ENCODE measurements at regions not wholly inside any gene's neighbourhood (a gene's known extent, or its start where the extent isn't known, plus 50 kb on each side); places are given as distances from the start of the nearest gene placed in this dataset.
"Not testable (repeated sequence)": the region's sequence is repeated elsewhere in the genome, so short reads cannot be mapped to it uniquely, and the experiment has no call there.

DNA sequence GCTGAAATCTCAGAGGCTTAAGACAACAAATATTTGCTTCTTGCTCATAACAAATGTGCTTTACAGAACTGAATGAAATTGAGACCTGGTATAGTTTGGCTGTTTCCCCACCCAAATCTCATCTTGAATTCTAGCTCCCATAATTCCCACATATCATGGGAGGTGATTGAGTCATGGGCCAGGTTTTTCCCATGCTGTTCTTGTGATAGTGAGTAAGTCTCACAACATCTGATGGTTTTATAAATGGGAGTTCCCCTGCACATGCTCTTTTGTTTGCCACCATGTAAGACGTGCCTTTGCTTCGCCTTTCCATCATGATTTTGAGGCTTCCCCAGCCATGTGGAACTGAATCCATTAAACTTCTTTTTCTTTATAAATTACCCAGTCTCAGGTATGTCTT lies 221.1 kb upstream of the DIPK2B start:
- TF ChIP-seq CTCF (IDR thresholded peaks at IDR 0.05; ENCODE audit: insufficient read depth, low read length, poor library complexity, severe bottlenecking): no peak
- H3K36me3 ChIP-seq (ENCODE audit: control insufficient read depth, insufficient read depth, low read length): no peaks in the 10 kb centered on the region
- no peaks in the 10 kb centered on the region for H3K27me3 ChIP-seq (ENCODE audit: control insufficient read depth, insufficient read depth, low read length)
- no peak for DNase-seq (ENCODE audit: low read depth)
- H3K4me3 ChIP-seq (ENCODE audit: low read depth, low read length): no peak overlapping the region

GRCh38 chrX:45404206-45404605 lies 203.5 kb upstream of the DIPK2B start:
- no peak for TF ChIP-seq CTCF (IDR thresholded peaks at IDR 0.05; ENCODE audit: insufficient read depth, low read length, poor library complexity, severe bottlenecking)
- Histone ChIP-seq H3K4me3 (ENCODE audit: low read depth, low read length) (no peak overlapping the region), H3K36me3 (ENCODE audit: control insufficient read depth, insufficient read depth, low read length) (no peaks in the 10 kb centered on the region), H3K27me3 (ENCODE audit: control insufficient read depth, insufficient read depth, low read length) (no peaks in the 10 kb centered on the region)
- no peak for DNase-seq (ENCODE audit: low read depth)

- Histone ChIP-seq H3K4me3 (ENCODE audit: low read depth, low read length) (no peak overlapping the region), H3K36me3 (ENCODE audit: control insufficient read depth, insufficient read depth, low read length) (no peaks in the 10 kb centered on the region), H3K27me3 (ENCODE audit: control insufficient read depth, insufficient read depth, low read length) (no peaks in the 10 kb centered on the region)
- no peak for DNase-seq (ENCODE audit: low read depth)
- no peak for TF ChIP-seq CTCF (IDR thresholded peaks at IDR 0.05; ENCODE audit: insufficient read depth, low read length, poor library complexity, severe bottlenecking)
Measured at GRCh38 chrX:45401923-45402322, 201.2 kb upstream of the DIPK2B start.

- DNase-seq (ENCODE audit: low read depth); H3K27me3 ChIP-seq (ENCODE audit: control insufficient read depth, insufficient read depth, low read length); H3K36me3 ChIP-seq (ENCODE audit: control insufficient read depth, insufficient read depth, low read length); H3K4me3 ChIP-seq (ENCODE audit: low read depth, low read length): not testable (repeated sequence)
Measured at GRCh38 chrX:45400951-45401725, 200.5 kb upstream of the DIPK2B start.

- no peak overlapping the region for H3K4me3 ChIP-seq (ENCODE audit: low read depth, low read length)
- H3K36me3 ChIP-seq (ENCODE audit: control insufficient read depth, insufficient read depth, low read length): no peaks in the 10 kb centered on the region
- no peaks in the 10 kb centered on the region for H3K27me3 ChIP-seq (ENCODE audit: control insufficient read depth, insufficient read depth, low read length)
- no peak for TF ChIP-seq CTCF (IDR thresholded peaks at IDR 0.05; ENCODE audit: insufficient read depth, low read length, poor library complexity, severe bottlenecking)
- no peak for DNase-seq (ENCODE audit: low read depth)
Measured at GRCh38 chrX:45400027-45400779, 199.5 kb upstream of the DIPK2B start.

GRCh38 chrX:45385757-45386156 lies 185.1 kb upstream of the DIPK2B start:
- Histone ChIP-seq H3K27me3 (ENCODE audit: control insufficient read depth, insufficient read depth, low read length) (no peaks in the 10 kb centered on the region), H3K36me3 (ENCODE audit: control insufficient read depth, insufficient read depth, low read length) (no peaks in the 10 kb centered on the region), H3K4me3 (ENCODE audit: low read depth, low read length) (no peak overlapping the region)
- TF ChIP-seq CTCF (IDR thresholded peaks at IDR 0.05; ENCODE audit: insufficient read depth, low read length, poor library complexity, severe bottlenecking): no peak
- DNase-seq (ENCODE audit: low read depth): no peak

All from kidney epithelial cell (primary cell).